GM18868 (cell line): ENCODE measurements at regions not wholly inside any gene's neighbourhood (a gene's known extent, or its start where the extent isn't known, plus 50 kb on each side); places are given as distances from the start of the nearest gene placed in this dataset.

ENCODE experiments used
- ATAC-seq: cut with Tn5 transposase; IDR thresholded peaks from one replicate; pipeline ENCODE4 v1.9.1; 2021; ENCODE audit warnings: mild to moderate bottlenecking, moderate library complexity; ENCODE audit not compliant: unreplicated experiment

GRCh38 chr21:41110664-41111063 is 57.3 kb upstream of the BACE2 start:
- ATAC-seq, result no peak

DNA sequence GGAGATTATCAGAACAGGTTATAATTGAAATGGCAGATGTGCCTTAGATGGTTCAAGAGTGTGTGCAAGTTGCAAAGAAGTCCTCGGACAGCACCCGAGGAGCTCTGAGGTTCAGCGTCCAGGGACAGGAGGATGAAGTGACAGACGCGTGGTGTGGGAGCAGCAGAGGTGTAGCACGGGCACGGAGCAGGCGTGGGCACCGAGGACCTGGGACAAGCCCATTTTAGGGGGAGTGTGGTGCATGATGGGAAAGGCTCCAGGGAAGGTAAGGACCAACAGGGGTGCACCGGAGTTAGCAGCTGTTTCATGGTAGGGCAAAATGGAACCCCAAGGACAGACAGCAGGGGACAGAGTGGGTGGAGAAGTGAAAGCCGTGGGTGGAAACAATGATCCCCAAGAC is 56.3 kb upstream of the BACE2 start:
- ATAC-seq, result no peak

DNA sequence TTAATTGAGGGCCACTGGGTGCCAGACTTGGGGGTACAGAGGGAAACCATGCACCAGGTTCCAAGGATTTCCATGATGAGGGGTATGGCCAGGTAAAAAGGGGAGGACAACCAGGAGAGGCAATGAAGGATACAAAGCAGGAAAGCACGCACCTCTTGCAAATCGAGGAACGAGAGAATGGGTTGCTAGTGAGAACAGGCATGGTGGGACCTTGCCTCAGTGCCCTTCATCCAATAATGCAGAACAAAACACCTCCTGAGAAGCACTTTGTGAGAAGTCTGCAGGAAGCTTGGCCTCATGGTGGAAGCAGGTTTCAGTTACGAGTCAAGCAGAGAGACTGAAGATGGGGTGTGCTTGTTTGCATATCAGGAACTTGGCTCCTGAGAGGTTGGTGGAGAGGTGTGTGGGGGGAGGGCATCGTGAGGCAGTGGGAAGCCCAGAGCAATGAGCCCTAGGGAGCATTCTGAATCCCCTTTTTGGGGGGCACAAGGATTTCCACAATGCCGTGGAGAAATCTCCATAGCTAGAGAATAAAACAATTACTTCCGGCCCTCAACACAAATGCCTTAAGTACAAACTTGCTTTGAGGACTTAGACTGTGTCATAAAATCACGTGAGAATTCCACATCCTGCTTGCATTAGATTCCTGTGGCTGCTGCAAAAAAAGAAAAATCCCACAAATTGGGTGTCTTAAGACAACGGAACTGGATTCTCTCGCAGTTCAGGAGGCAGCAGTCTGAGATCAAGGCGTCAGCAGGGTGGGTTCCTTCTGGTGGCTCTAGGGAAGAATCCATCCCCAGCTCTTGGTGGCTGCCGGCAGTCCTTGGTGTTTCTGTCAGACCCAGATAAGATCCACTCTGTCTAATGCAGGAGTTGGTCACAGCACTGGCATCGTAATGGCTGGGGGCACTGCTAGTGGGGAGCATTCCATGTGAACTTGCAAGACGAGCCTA is 54.9 kb upstream of the BACE2 start:
- no peak for ATAC-seq

DNA sequence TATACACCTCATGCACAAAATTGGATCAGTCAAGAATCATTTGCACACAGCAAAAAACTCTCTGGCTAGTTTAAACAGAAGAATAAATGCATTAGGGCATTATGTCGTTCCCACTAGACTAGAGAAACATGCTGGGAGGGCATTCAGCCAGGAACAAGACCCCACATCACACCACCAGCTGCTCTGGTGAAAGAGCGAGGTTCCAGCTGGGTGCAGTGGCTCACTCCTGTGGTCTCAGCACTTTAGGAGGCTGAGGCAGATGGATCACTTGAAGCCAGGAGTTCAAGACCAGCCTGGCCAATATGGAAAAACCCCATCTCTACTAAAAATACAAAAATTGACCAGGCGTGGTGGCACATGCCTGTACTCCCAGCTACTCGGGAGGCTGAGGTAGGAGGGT is 52.1 kb upstream of the BACE2 start:
- no peak for ATAC-seq
